ENCODE measurements at regions not wholly inside any gene's neighbourhood (a gene's known extent, or its start where the extent isn't known, plus 50 kb on each side); places are given as distances from the start of the nearest gene placed in this dataset.

GRCh38 chr4:60500810-60501209, 699.3 kb upstream of the ADGRL3 start:
- H3K4me3 ChIP-seq (ENCODE audit: low read length) = no peak overlapping the region
- TF ChIP-seq CTCF (IDR thresholded peaks at IDR 0.05; ENCODE audit: insufficient read depth, low read depth, low read length, missing control alignments) = no peak
- no peak for DNase-seq (ENCODE audit: low read depth)

- no peak overlapping the region for H3K4me3 ChIP-seq (ENCODE audit: low read length)
- TF ChIP-seq CTCF (IDR thresholded peaks at IDR 0.05; ENCODE audit: insufficient read depth, low read depth, low read length, missing control alignments) = no peak
- DNase-seq (ENCODE audit: low read depth) = no peak
These were observed 697.4 kb upstream of the ADGRL3 start for GRCh38 chr4:60502733-60503132.

- H3K4me3 ChIP-seq (ENCODE audit: low read length) = no peak overlapping the region
- no peak for TF ChIP-seq CTCF (IDR thresholded peaks at IDR 0.05; ENCODE audit: insufficient read depth, low read depth, low read length, missing control alignments)
- peak; percentile 2 for DNase-seq (ENCODE audit: low read depth)
These were observed 694.1 kb upstream of the ADGRL3 start for GRCh38 chr4:60506061-60506460.

GRCh38 chr4:60522265-60522664, 677.9 kb upstream of the ADGRL3 start:
- TF ChIP-seq CTCF (IDR thresholded peaks at IDR 0.05; ENCODE audit: insufficient read depth, low read depth, low read length, missing control alignments) = no peak
- no peak overlapping the region for H3K4me3 ChIP-seq (ENCODE audit: low read length)
- DNase-seq (ENCODE audit: low read depth) = no peak

GRCh38 chr4:60531776-60532379, 668.2 kb upstream of the ADGRL3 start:
- no peak for TF ChIP-seq CTCF (IDR thresholded peaks at IDR 0.05; ENCODE audit: insufficient read depth, low read depth, low read length, missing control alignments)
- DNase-seq (ENCODE audit: low read depth) = peak; percentile 4
- no peak overlapping the region for H3K4me3 ChIP-seq (ENCODE audit: low read length)

GRCh38 chr4:60544981-60545380, 655.1 kb upstream of the ADGRL3 start:
- DNase-seq (ENCODE audit: low read depth) = no peak
- no peak overlapping the region for H3K4me3 ChIP-seq (ENCODE audit: low read length)
- TF ChIP-seq CTCF (IDR thresholded peaks at IDR 0.05; ENCODE audit: insufficient read depth, low read depth, low read length, missing control alignments) = no peak

GRCh38 chr4:60562334-60562733, 637.8 kb upstream of the ADGRL3 start:
- TF ChIP-seq CTCF (IDR thresholded peaks at IDR 0.05; ENCODE audit: insufficient read depth, low read depth, low read length, missing control alignments) = no peak
- no peak for DNase-seq (ENCODE audit: low read depth)
- no peak overlapping the region for H3K4me3 ChIP-seq (ENCODE audit: low read length)
